Neural crest cell (in vitro differentiated cells): ENCODE measurements at regions not wholly inside any gene's neighbourhood (a gene's known extent, or its start where the extent isn't known, plus 50 kb on each side); places are given as distances from the start of the nearest gene placed in this dataset.
A peak's percentile ranks its signal among the peaks of the same experiment; 100 is the strongest.

Experiments used
- DNase-seq: peaks from one replicate; pipeline ENCODE4 v3.0.0; 2021; ENCODE audit warnings: low read depth, mixed read lengths, low spot score
- H3K27ac Mint-ChIP-seq: one replicate; pipeline ENCODE4 v1.8.0; 2021; ENCODE audit warnings: mild to moderate bottlenecking, mixed read lengths; ENCODE audit not compliant: unreplicated experiment
- H3K27me3 Mint-ChIP-seq: 2 replicates; pipeline ENCODE4 v1.8.0; 2021; ENCODE audit warnings: low read depth, mild to moderate bottlenecking, mixed read lengths
- H3K36me3 Mint-ChIP-seq: 2 replicates; pipeline ENCODE4 v1.8.0; 2021; ENCODE audit warnings: low read depth, mild to moderate bottlenecking, mixed read lengths
- H3K4me1 Mint-ChIP-seq: 2 replicates; pipeline ENCODE4 v1.8.0; 2021; ENCODE audit warnings: mixed read lengths
- H3K4me3 Mint-ChIP-seq: one replicate; pipeline ENCODE4 v1.8.0; 2021; ENCODE audit warnings: mild to moderate bottlenecking, mixed read lengths
- H3K9me3 Mint-ChIP-seq: 2 replicates; pipeline ENCODE4 v1.8.0; 2021; ENCODE audit warnings: mixed read lengths
- CTCF ChIP-seq: fragments of 200-600 bp; sonication (generic); conservative IDR thresholded peaks from 2 replicates; pipeline ENCODE4 v1.5.0; 2021; ENCODE audit warnings: antibody characterized with exemption, mild to moderate bottlenecking

- Mint-ChIP-seq H3K27me3 (no peaks in the 10 kb centered on the region), H3K36me3 (no peaks in the 10 kb centered on the region), H3K9me3 (peaks cover 3% of the 10 kb centered on the region), H3K4me3 (no peak overlapping the region), H3K4me1 (no peaks in the 10 kb centered on the region), H3K27ac (no peak overlapping the region)
- TF ChIP-seq CTCF = no peak
- no peak for DNase-seq
Observed at GRCh38 chr18:67117804-67118203, 398.7 kb downstream of the DSEL start.

- Mint-ChIP-seq H3K27me3 (no peaks in the 10 kb centered on the region), H3K4me3 (no peak overlapping the region), H3K9me3 (peaks cover 3% of the 10 kb centered on the region), H3K36me3 (no peaks in the 10 kb centered on the region), H3K4me1 (no peaks in the 10 kb centered on the region), H3K27ac (no peak overlapping the region)
- DNase-seq = no peak
- TF ChIP-seq CTCF = no peak
Observed at GRCh38 chr18:67109535-67109934, 407.0 kb downstream of the DSEL start.

GRCh38 chr18:67108894-67109293 lies 407.6 kb downstream of the DSEL start:
- Mint-ChIP-seq H3K4me3 (no peak overlapping the region), H3K36me3 (no peaks in the 10 kb centered on the region), H3K9me3 (peaks cover under 1% of the 10 kb centered on the region), H3K27me3 (no peaks in the 10 kb centered on the region), H3K27ac (no peak overlapping the region), H3K4me1 (no peaks in the 10 kb centered on the region)
- DNase-seq = no peak
- no peak for TF ChIP-seq CTCF

GRCh38 chr18:67104700-67105284 lies 411.7 kb downstream of the DSEL start:
- Mint-ChIP-seq H3K27ac (no peak overlapping the region), H3K27me3 (no peaks in the 10 kb centered on the region), H3K9me3 (no peaks in the 10 kb centered on the region), H3K4me3 (no peak overlapping the region), H3K4me1 (no peaks in the 10 kb centered on the region), H3K36me3 (no peaks in the 10 kb centered on the region)
- peak; percentile 85 for TF ChIP-seq CTCF
- DNase-seq = peak; percentile 60

- Mint-ChIP-seq H3K27ac (no peak overlapping the region), H3K4me1 (no peaks in the 10 kb centered on the region), H3K9me3 (no peaks in the 10 kb centered on the region), H3K27me3 (no peaks in the 10 kb centered on the region), H3K4me3 (no peak overlapping the region), H3K36me3 (no peaks in the 10 kb centered on the region)
- DNase-seq = no peak
- no peak for TF ChIP-seq CTCF
Observed at GRCh38 chr18:67094123-67094522, 422.4 kb downstream of the DSEL start.
